LNCaP clone FGC (cell line): ENCODE measurements at regions not wholly inside any gene's neighbourhood (a gene's known extent, or its start where the extent isn't known, plus 50 kb on each side); places are given as distances from the start of the nearest gene placed in this dataset.
"Not testable (repeated sequence)": the region's sequence is repeated elsewhere in the genome, so short reads cannot be mapped to it uniquely, and the experiment has no call there.

ENCODE experiments used
- DNase-seq: peaks from one replicate; pipeline ENCODE4 v3.0.0-alpha.2; 2011; ENCODE audit warnings: low read depth
- H3K4me3 ChIP-seq: 2 replicates; pipeline ENCODE4 v1.5.1; 2011; ENCODE audit warnings: mild to moderate bottlenecking, low read depth, low read length, control low read depth
- TF ChIP-seq, protein P1 (sequence below): IDR thresholded peaks from 2 replicates; pipeline ENCODE4 v1.5.1; 2012; ENCODE audit warnings: mild to moderate bottlenecking; ENCODE audit not compliant: control insufficient read depth, insufficient read depth; ENCODE audit errors: extremely low read depth

DNA sequence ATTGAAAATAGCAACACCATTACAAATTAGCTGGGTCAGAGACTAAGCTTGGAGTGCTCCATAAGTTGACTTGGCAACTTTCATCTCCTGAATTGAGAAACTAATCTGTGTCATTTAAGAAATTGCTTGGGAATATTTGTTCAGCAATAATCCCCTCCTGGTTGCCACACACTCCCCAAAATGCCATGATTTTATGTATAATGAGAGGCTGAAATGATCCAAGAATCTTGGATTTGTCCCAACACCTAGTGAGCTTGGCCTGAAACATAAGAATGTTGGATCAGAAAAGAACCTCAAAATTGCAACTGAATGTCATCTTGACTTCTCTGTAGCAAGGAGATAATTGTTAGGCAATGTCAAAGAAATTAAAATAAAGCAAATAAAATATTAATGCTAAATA, 805.9 kb upstream of the ADAMTS5 start:
- DNase-seq = no peak
- H3K4me3 ChIP-seq = no peak overlapping the region
- TF ChIP-seq, protein P1, sequence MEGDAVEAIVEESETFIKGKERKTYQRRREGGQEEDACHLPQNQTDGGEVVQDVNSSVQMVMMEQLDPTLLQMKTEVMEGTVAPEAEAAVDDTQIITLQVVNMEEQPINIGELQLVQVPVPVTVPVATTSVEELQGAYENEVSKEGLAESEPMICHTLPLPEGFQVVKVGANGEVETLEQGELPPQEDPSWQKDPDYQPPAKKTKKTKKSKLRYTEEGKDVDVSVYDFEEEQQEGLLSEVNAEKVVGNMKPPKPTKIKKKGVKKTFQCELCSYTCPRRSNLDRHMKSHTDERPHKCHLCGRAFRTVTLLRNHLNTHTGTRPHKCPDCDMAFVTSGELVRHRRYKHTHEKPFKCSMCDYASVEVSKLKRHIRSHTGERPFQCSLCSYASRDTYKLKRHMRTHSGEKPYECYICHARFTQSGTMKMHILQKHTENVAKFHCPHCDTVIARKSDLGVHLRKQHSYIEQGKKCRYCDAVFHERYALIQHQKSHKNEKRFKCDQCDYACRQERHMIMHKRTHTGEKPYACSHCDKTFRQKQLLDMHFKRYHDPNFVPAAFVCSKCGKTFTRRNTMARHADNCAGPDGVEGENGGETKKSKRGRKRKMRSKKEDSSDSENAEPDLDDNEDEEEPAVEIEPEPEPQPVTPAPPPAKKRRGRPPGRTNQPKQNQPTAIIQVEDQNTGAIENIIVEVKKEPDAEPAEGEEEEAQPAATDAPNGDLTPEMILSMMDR = no peak

DNA sequence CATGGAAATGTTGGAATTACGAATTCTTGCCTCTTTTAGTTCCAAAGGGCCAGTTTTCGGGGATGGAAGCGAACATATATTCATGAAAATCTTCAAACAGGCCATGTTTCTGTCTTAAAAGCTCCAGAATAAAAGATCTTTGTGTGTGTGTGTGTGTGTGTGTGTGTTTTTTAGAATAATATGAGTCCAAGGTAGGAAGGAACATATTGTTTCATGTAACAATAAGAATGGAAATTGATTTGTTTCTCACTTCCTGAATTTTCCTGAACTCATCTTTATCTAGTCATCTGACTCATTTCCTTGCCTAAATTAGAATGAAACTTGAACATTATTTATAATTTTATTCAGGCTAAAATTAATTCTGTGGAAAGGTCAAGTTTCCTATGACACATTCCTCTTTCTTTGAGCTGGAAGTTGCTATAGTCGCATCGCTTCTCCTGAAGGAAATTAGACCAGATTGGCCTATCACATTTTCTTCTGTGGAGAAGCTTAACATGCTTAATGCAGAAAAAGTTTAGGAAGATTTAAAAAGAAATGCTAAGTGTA, 805.1 kb upstream of the ADAMTS5 start:
- TF ChIP-seq, protein P1 = no peak
- no peak overlapping the region for H3K4me3 ChIP-seq
- no peak for DNase-seq

DNA sequence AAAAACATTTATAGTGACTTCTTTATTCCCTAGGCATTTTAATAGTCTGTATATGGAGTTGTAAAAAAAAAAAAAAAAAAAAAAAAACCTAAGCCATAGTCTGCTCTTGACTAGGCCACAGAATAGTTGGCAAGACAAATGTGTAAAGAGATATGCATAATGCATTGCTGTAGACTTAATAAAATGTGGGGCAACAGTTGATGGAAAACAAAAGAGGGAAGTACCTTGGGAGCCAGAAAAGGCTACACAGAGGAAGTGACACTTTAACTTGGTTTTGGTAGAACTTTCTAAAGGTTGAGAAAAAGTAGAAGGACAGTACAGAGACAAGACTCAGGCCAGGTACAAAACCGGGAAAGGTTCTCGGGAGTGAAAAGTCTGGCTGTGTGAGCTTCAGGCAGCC, 802.9 kb upstream of the ADAMTS5 start:
- TF ChIP-seq, protein P1 = no peak
- no peak for DNase-seq
- no peak overlapping the region for H3K4me3 ChIP-seq

DNA sequence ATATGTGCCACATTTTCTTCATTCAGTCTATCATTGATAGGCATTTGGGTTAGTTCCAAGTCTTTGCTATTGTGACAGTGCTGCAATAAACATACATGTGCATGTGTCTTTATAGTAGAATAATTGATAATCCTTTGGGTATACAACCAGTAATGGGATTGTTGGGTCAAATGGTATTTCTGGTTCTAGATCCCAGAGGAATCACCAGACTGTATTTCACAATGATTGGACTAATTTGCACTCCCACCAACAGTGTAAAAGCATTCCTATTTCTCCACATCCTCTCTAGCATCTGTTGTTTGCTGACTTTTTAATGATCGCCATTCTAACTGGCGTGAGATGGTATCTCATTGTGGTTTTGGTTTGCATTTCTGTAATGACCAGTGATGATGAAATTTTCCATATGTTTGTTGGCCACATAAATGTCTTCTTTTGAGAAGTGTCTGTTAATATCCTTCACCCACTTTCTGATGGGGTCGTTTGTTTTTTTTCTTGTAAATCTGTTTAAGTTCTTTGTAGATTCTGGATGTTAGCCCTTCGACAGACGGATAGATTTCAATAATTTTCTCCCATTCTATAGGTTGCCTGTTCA, 801.3 kb upstream of the ADAMTS5 start:
- not testable (repeated sequence) for DNase-seq, H3K4me3 ChIP-seq

DNA sequence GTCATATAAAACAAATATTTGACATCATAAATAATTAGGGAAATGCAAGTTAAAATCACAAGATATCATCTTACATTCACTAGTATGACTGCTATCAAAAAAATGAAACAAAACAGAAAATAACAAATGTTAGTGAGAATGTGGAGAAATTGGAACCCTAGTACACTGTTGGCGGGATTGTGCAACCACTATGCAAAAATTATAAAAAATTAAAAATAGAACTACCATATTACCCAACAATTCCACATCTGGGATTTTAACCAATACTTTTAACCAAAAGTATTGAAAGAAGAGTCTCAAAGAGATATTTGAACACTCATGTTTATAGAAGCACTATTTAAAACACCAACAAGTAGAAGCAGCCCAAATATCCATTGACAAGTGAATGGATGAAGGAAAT, 797.2 kb upstream of the ADAMTS5 start:
- no peak for DNase-seq

DNA sequence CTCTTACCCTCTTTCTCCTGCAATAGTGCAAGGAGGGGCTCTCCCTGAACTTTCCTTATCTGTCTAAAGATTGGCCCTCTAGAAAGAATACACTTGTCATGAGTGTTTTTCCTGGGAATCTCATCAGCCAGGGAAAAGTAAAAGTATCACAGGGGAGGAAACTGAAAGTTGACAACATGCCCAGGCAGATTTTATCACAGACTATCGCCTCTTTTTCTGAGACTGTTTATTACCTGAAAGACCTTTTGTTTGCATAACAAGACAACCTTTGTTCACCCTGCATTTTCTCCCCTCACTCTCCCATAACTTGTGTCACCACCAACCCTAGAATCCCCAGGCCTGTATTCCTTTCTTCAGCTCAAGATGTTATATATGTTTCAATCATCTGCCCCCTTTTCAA, 794.7 kb upstream of the ADAMTS5 start:
- TF ChIP-seq, protein P1 = no peak
- peak; percentile 1 for DNase-seq
- no peak overlapping the region for H3K4me3 ChIP-seq

More for the DNA sequence above, 797.2 kb upstream of the ADAMTS5 start:
- TF ChIP-seq, protein P1 = no peak
- H3K4me3 ChIP-seq = no peak overlapping the region

DNA sequence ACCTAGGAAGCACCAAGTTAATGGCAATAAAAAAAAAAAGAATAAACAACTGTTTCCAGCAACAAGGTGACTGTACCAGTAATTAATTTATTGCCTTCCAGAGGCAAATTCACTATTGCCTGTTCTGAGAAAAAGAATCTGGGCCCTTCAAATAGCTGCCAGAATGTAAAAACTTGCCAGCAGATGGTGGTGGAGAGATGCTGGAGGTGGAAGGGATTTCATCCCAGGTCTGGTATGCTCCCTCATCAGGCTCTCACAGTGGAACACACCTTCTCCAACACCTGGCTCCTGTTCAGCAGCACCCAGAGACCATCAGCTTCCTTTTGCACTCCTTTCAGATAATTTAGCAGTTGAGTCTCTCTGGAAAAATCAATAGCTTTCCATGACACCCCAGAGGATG, 792.9 kb upstream of the ADAMTS5 start:
- TF ChIP-seq, protein P1 = peak; percentile 40
- no peak overlapping the region for H3K4me3 ChIP-seq
- DNase-seq = peak; percentile 14
